ENCODE measurements at regions not wholly inside any gene's neighbourhood (a gene's known extent, or its start where the extent isn't known, plus 50 kb on each side); places are given as distances from the start of the nearest gene placed in this dataset.

DNA sequence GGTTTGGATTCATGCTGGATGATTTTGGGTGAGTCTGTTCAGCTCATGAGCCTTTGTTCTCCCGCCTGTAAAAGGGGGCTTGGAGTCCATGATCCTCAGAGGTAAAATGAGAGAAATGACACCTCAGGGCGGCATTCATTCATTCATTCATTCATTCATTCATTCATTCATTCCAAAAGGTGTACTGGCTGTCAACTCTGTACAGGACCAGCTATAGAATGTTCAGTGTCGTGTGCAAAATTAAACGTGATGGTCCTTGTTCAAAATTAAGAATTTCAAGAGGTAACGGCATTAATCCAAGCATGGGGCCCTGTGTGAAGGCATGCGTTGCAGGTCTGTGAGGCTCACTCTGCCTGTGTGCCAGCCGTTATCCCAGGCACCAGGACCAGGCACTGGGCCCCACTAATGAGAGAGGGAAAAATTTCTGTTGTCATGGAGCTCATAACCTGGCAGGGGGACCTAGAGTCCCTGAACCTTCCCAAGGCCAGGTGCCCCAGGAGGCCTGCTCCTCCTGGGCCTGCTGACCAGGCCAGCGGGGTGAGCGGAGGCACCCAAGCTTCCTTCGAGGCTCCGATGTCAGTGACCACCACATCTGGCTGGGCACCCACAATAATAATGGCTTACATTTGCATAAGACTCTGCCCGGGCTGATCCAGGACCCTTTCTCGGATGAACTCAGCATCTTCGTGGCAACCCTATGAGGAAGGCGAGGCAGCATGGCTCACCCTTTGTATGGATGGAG lies 53.2 kb downstream of the CEBPB start:
- TF ChIP-seq, protein P1, sequence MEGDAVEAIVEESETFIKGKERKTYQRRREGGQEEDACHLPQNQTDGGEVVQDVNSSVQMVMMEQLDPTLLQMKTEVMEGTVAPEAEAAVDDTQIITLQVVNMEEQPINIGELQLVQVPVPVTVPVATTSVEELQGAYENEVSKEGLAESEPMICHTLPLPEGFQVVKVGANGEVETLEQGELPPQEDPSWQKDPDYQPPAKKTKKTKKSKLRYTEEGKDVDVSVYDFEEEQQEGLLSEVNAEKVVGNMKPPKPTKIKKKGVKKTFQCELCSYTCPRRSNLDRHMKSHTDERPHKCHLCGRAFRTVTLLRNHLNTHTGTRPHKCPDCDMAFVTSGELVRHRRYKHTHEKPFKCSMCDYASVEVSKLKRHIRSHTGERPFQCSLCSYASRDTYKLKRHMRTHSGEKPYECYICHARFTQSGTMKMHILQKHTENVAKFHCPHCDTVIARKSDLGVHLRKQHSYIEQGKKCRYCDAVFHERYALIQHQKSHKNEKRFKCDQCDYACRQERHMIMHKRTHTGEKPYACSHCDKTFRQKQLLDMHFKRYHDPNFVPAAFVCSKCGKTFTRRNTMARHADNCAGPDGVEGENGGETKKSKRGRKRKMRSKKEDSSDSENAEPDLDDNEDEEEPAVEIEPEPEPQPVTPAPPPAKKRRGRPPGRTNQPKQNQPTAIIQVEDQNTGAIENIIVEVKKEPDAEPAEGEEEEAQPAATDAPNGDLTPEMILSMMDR (IDR thresholded peaks at IDR 0.05): no peak
- TF ChIP-seq POLR2A (IDR thresholded peaks at IDR 0.05) (no peak), EP300 (IDR thresholded peaks at IDR 0.05) (no peak)

Measured in gastroesophageal sphincter (tissue), 3 donors.